Hematopoietic multipotent progenitor cell treated with erythropoietin and hydrocortisone succinate and interleukin-3 and kit ligand, for 15 days (in vitro differentiated cells): ENCODE measurements at regions not wholly inside any gene's neighbourhood (a gene's known extent, or its start where the extent isn't known, plus 50 kb on each side); places are given as distances from the start of the nearest gene placed in this dataset.

ENCODE experiments used
- DNase-seq: peaks from one replicate; pipeline ENCODE4 v3.0.0-alpha.2; 2015; ENCODE audit warnings: low spot score

GRCh38 chr15:62579842-62580241 lies 414.8 kb upstream of the C2CD4B start:
- DNase-seq: no peak

- no peak for DNase-seq
Measured at GRCh38 chr15:62582580-62582979, 417.5 kb upstream of the C2CD4B start.

DNA sequence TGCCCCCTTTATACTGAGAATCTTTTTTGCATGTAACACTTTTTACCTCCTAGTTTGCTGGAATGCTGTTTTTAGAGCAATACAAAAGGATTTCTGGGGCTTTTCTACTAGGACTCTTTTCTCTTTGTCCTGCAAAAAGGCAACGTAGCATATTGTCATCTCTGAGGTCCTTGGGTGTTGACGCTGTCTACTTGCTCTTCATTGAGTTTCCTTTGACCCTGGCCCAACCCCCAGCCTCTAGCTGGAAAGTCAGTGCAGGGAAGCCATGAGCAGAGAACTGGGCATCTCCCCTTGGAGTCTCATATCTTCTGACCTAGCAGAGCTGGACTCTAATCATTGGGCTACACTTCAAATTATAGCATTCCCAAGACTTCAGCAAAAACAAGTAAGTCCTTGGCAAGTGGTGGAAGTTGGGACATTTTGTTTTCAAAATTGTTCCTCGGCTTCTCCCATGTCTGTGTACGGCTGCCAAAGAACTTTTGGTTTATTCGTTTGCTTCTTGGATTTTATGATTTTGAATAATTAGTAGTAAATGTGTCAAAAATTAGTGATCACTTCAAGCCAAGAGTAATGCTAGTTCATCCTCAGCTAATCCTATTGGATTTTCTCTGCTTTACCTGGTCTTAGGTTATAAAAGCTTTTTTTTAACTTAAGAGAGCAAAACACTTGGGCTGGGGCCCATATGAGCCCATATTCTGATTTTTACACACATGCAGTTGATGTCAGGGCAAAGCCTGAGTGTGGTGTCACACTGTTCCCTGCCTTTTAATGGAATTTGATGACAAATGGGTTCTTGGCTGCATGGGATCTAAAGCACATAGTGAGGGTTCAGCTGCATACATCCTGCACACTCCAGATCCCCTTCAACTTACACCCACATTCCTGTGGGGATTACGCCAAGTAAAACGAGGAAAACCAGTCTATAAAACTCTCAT lies 419.5 kb upstream of the C2CD4B start:
- DNase-seq: no peak

GRCh38 chr15:62588938-62589670 lies 424.0 kb upstream of the C2CD4B start:
- DNase-seq: no peak

DNA sequence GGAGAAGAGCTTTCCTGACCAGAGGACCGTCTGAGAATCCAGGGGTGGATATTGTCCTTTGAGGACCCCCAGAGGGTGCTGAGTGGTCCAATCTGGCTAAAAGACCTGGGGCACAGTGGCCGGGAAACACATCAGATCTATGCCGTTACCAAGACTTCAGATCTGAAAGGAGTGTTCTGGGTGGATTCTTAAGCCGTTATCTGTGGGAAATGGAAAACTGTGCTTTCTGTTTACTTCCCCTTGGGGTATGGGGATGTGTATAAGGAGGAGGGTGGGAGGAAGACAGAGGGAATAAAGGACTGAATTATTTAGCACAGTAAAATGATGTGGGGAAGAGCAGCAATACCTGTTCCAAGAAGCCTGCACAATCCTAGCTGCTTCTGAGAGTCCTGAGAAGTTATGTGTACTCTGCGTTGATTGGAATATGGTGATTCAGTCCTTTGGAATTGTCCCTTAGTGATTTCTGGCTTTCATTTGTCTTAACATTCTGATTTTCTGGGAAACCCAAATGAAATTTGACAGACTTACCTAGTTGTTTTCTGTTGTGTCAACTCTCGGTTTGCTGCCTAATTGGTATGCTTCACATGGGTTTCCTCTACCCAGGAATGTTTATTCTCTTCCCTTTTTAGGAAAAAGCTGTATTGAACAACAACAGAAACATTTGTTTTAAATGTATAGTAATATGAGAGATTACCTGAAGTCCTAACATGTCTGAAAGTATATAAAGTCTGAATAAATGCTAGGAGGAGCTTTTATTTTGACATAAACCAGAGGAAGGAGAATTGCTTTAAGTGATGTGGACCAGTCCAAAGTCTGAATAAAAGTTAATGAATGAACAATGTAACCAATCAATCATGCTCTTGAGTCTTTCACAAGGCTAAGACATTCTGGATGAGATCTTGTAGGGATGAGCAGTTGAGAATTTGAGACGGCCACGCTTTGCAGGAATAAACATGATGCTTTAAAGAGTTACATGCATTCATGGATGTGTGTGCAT lies 427.1 kb upstream of the C2CD4B start:
- no peak for DNase-seq

DNA sequence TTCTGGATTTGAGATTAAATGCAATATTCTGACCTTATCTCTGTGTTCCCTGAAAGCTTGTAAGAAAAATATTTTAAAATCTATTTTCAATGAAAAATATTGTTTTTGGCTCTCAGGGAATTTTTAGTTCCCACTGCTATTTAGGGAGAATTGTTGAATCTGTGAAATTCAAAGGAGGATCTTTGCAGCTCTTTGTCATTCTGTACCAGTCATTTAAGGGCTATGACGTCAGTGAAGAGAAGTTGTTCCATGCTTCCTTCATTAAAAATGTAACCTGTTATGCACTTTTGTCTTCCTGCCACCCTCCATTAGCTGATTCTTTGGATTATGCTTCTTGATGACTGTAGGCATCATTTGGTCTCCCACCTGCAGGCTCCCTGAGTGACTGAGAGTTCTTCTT lies 427.8 kb upstream of the C2CD4B start:
- no peak for DNase-seq

GRCh38 chr15:62593681-62594399 lies 428.8 kb upstream of the C2CD4B start:
- DNase-seq: no peak

DNA sequence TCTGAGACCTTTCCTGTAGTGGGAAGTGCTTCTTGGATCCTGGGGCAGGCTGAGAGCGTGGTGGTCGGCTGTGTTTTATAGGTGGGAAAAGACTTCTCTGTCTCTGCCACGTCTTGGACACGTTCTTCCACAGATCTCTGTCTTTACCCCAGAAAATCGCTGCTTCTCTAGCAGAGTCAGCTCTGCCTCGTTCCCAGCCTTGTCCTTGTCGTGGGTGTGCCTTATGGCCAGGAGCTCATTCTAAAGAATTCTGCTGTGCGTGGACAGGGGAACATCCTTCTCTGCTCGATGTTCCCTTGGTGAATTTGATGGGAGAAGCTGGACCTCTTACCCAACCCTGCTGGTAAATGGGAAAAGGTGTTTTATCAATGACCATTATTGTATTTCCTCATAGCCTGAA lies 433.1 kb upstream of the C2CD4B start:
- DNase-seq: no peak

DNA sequence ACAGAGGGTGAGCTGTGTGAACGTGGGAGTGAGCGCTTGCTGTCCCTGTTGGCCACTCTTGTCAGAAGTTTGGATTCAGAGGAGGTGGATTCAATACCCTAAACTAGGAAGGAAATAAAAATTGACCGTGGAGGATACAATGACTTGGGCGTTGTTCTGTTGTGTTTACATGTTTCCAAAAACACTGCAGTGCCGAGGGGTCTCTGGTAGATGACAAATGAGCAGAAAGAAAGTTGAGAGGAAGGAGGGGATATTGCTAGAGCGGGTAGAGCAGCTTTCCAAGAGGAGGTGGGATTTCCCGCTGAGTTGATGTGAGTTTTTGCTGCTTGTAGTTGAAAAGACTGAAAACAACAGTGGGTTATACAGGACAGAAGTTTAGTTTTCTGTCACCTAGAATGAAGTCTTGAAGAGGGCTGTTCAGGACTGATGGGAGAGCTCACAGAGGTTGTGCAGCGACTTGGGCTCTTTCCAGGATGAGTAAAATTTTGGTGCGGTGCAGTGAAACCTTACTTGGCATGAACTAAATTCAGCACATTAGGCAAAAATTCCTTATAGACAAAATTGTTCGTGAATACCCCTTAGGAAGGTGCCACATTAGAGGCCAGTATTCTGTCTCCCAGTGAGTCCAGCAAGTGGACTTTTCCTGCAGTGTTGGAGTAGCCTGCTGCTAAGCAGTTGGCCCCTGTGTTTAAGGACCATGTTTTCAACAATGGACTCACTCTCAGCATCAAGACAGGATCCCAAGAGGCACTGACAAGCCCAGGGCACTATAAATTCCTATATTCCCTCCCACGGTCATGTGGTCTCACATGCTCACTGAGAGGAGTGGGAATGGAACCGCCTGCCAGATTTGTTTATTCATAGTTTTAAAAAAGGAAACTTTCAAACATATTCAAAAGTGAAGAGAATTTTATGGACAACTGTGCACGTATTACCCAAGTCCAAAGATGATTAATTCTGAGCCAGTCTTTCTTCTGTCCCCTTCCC lies 435.0 kb upstream of the C2CD4B start:
- DNase-seq: no peak

DNA sequence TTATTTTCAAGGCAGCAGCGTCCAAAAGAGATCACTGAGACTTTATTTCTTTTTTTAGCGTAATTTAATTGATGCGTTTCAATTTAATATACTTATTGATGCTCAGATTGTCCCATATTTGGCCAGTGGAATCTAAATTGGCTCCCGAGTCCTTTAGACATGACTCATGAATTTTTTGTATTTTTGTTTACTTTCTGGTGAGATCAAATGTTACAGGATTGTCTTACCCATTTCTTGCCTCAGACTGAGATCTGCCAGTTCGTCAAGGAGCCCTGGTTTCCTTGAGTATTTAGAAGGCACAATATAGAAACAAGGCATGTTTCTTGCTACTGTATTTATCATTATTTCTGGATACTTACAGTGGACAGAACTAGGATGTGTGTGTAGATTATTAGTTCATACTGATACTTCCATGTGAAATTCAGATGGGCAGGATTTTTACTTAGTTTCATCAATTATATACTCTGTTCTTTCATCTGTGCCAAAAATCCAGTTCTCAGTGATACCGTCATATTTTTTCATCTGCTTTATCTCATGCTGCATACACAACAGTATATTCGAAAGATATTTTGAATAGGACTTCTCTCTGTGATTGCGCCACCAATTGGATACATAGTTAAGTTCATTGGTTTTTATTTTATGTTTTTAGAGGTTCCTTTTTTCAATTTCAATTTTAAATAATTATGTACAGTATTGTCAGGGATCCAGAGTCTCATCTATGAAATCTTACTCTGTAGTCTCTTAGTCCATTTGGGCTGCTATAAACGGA lies 436.9 kb upstream of the C2CD4B start:
- DNase-seq: no peak

DNA sequence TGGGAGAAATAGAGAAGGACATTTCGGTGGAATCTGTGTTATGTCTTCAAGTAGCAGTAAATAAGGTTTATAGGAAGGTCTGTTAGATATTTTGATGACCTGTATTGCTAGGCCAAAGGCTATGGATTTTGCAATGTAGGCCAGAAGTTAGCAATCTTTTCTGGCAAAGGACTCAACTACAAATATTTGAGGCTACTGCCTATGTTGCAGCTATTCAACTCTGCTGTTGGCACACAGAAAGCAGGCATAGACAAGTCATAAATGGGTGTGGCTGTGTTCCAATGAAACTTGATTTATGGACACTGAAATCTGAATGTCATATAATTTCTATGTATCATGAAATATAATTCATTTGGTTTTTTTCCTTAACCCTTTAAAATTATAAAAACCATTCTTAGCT lies 438.7 kb upstream of the C2CD4B start:
- no peak for DNase-seq

DNA sequence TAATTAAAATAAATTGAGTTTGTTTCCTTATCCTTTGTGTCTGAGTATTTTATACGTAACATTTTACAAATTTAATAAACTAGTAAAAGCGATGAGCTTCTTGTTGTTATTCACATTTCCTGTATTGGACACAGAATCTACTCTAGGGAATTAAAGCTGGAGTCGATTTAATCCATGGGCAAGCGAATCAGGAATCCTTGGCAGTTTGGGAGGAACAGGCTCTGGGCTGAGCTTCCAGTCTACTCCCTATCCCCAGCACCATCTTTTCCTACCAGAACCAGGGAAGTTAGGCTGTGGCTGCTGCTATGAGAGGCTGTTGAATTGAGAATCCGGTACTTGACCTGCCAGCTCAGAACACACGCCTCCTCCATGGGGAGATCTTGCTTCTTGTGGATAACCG lies 437.3 kb upstream of the TPM1 start:
- no peak for DNase-seq

GRCh38 chr15:62606376-62607113 lies 436.0 kb upstream of the TPM1 start:
- no peak for DNase-seq

DNA sequence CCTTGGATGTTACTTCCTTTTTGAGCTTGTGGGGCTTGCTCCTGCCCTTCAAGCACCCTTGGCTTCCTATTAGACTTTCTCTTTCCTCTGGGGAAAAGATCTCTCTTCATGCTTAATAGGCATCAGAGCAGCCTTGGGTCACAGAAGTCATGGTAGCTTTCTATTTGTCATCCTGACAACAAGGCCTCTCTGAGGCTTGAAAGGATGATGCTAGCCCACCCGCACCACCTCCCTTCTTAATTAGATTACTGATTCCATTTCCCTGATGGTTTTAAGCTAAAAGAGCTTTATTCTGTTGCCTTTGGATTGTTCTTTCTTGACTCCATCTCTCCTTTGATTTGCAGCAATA lies 435.5 kb upstream of the TPM1 start:
- DNase-seq: no peak

DNA sequence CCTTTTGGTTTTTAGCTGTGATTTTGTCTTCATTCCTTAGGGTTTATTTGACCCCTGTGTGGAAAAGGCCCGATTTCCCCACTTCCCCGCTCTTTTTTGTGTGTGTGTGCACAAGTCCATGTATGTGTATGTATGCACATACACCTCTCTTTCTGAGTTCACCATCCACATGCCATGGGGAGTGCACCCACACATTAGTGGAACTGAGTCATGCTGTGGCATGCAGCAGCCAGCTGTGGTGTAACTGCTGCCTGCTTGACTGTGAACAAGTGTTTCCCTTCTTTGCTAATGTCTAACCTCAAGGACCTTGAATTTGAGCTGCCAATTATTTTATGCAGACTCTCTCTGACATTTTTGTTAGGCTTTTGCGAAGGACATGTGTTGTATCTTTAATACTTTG lies 434.9 kb upstream of the TPM1 start:
- DNase-seq: no peak

- no peak for DNase-seq
Measured at GRCh38 chr15:62608369-62608768, 434.2 kb upstream of the TPM1 start.

DNA sequence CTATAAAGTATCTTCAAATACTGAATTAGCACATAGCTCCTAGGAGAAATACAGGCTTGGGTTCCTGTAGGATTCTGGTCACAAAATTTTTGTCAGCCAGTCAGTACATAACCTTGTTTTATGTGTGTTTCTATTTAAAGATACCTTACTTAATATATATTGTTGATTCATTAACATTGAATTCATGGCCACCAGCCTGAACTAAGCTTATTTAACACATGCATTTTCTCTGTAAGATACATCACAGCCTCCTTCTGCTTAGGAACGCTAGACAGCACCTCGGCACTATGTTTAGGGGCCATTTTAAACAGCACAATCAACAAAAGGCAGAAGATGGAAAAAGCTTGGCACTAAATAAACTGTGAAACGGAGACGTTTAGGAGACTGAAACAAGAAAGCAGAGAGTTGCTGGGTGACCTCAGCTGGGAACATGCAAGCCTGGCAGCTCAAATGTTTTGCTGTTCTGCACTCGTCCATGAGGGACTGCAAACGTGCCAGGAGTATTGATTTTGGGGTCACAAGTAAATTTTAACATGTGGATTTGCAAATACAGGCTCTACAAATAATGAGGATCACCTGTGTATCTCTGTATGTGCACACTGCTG lies 432.2 kb upstream of the TPM1 start:
- no peak for DNase-seq

GRCh38 chr15:62611002-62611401 lies 431.5 kb upstream of the TPM1 start:
- no peak for DNase-seq
